SK-N-MC (cell line): ENCODE measurements at regions not wholly inside any gene's neighbourhood (a gene's known extent, or its start where the extent isn't known, plus 50 kb on each side); places are given as distances from the start of the nearest gene placed in this dataset.

Experiments used
- EZH2 ChIP-seq: fragments of 200-600 bp; sonication (generic); IDR thresholded peaks from one replicate; pipeline ENCODE4 v1.6.1; 2017; ENCODE audit warnings: antibody characterized with exemption
- POLR2AphosphoS5 ChIP-seq: IDR thresholded peaks from 2 replicates; pipeline ENCODE4 v1.6.1; 2012; ENCODE audit warnings: mild to moderate bottlenecking, low read depth, low read length, borderline replicate concordance

- TF ChIP-seq EZH2 (no peak), POLR2AphosphoS5 (no peak)
Observed at GRCh38 chr2:134199123-134199522, 54.7 kb upstream of the MGAT5 start.
